RKO (cell line): ENCODE measurements at regions not wholly inside any gene's neighbourhood (a gene's known extent, or its start where the extent isn't known, plus 50 kb on each side); places are given as distances from the start of the nearest gene placed in this dataset.
"Not testable (repeated sequence)": the region's sequence is repeated elsewhere in the genome, so short reads cannot be mapped to it uniquely, and the experiment has no call there.

Experiments
- DNase-seq: peaks from one replicate; pipeline ENCODE4 v3.0.0-alpha.2; 2016; ENCODE audit warnings: low spot score

DNA sequence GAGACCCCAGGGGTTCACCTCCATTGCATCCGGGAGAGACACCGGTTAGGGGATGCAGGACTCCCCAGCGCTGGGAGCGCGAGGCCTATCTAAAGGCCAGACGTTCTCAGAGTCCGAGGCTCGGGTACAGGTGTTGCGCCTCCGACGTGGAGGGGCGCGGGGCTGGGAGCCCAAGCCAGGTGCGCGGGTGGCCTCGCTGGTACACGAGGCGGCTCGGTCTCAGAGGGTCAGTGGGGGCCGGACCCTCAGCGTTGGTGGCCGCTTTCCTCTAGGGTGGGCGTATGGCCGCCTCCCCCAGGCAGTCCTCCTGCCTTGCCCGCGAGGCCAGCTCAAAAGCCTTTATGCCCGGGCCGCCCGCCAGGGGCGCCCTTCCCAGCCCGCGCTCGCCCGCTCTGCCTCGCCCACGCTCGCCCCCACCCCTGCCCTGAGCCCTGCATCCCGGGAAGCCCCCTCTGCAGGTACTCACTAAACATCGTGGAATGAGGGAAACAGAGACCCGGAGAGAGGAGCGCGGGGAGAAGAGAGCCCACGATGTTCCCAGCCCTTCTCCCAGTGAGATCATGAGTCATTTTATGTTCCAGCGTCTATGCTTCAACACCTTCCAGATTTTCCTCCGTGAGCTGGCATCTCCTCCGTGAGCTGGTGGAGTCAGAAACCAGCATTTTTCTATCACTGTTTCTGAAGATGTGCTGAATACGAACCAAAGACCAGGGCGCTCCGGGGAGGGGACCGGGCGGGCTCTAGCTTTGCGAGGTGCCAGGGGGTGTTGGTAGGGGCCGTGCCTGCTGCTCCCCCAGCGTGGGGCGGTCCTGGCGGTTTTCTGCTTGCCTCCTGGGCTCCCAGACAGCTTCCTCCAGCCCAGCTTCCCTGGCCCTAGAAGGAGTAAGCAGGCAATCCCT is 73.8 kb downstream of the DIO3 start:
- DNase-seq, result no peak

DNA sequence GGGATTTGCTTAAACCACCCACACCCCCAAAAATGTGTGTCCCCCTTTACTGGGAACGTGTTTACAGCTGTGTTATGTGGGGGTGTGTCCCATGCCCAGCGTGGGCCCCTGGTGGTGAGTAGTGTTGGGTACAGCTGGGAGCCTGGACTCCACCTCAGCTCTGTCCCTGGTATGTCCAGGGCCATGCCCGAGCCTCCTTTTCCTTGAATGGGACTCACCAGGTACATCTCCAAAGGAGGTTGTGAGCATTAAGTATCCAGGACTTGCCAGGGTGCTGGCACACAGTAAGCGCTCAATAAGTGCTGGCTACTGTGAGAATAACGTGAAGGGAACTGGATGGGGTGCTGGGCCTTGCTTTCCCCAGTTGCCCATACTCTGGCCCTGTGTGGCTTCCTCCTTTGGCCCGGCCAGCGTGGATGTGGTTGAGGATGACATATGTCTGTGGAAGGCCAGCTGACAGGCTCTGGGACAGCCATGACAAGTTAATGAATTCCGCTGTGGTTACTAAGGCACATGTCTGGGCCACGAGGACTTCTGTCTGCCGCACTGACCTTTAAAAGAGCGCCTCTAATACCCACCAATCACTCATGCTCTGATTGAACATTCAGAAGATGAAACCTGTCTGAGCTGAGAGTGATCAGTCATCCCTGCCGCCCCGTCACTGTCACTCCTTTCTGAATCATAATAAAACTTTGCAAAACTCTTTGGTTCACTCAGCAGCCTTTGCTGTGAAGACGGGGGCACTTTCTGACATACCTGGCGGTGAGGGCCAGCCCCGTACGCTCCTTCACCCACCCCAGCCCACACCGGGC is 74.7 kb downstream of the DIO3 start:
- DNase-seq, result no peak

DNA sequence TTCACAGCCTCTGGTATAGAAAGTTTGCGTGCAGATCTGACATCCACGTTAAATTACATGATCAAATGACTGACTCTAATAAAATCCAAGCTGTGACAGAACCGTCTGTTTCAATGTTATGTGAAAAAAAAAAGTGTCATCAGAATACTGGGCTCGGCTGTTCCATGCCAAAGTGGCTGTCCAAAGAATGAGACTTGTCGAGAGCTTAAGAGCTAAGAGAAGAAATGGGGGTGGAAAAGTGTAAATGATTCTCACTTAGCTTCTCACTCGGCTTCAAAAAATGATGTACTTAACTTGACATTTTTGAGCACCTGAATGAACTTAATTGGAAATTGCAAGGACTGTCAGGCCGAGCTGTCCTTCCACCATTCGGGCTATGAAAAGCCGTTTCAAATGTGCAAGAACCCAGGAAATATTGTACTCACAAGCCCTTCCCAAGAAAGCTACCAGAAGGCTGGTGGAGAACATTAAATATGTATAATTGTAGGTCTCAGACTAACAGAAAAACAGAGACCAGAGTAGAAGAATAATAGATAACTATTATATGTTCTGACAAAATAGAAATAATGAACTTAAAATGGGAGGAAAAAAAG is 78.0 kb downstream of the DIO3 start:
- DNase-seq, result no peak

DNA sequence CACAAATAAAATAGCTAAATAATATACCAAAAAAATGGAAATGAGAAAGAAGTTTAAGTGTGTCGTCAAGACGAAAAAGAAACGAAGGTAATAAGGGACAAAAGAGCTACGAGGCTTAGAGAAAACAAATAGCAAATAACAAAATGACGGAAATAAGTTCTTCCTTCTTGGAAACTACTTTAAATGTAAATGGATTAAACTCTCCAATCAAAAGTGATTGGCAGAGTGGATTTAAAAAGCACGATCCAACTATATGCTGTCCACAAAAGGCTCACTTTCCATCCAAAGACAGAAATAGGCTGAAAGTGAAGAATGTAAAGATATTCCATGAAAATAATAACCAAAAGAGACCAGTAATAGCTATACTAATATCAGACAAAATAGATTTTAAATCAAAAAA is 82.4 kb downstream of the DIO3 start:
- DNase-seq, result no peak

DNA sequence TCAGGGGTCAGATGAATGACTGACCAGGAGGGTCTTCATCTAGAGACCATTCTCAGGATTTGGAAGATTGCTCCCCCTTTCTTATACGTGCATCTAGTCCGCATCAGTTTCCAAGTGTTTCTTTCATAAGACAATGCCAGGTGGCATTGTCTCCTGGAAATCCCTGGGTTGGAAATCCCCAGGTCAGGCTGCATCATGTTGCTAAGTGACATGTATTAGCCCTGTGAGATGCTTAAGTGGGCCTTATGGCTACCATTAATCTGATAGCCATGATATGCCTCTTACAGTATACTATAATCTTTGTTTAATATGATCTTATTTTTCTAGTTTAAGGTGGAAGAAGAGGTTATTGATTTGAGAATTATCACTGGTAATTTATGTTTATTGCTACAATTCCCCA is 92.8 kb downstream of the DIO3 start:
- DNase-seq, result no peak

DNA sequence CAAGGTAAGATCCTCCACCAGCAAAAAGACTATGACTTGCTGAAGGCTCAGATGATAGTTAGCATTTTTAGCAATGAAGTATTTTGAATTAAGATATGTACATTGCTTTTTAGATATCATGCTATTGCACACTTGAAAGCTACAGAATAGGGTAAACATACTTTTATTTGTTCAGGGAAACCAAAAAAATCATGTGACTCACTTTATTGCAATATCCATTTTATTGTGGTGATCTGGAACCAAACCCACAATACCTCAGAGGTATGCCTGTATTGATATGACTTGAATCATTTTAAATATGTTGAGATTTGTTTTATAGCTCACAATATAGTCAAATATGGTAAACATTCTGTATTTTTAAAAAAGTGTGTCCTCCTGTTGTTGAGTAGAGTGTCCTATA is 96.1 kb downstream of the DIO3 start:
- no peak for DNase-seq

DNA sequence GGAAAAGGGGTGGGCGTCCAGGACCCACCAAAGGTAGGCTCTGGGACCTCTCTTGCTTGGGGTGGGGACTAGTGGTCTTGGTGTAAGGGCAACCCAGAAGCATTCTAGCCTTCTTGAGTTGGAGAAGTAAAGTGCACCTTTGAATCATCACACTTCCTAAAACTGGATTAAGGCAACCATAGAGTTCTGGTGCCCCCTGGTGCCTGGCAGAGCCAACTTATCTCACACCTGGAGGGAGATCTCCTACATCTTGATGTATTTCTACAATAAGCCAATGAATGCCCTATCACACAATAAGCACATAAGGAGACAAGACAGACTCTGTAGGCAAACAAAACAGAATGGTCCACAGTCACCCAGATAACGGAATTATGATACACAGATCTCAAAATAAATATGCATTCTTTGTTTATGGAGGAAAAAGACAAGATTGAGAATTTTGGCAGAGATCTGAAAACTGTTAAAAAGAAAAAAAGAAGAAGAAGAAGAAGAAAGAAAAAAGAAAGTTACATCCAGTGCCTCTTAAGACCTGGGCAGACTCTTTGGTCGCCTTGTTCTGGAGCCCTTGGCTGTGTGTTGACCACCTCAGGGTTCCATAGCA is 95.9 kb upstream of the PPP2R5C start:
- peak; percentile 72 for DNase-seq

DNA sequence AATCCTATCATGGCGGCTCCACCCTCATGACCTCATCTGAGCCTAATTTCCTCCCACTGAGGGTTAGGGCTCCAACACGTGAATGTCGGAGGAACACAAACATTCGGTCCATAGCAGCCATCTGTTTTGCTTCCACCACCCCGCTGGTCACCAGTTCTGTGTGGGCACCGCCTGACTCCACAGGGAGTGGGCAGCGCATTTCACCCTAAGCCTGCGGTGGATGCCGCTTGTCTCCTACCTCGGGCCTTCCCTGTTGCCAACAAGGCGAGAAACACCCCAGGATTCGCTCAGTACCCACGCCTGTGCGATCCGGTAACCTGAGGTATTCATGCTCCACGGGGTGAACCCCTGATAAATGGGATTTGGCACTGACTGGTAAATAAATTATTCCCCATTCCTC is 95.2 kb upstream of the PPP2R5C start:
- DNase-seq, result no peak

DNA sequence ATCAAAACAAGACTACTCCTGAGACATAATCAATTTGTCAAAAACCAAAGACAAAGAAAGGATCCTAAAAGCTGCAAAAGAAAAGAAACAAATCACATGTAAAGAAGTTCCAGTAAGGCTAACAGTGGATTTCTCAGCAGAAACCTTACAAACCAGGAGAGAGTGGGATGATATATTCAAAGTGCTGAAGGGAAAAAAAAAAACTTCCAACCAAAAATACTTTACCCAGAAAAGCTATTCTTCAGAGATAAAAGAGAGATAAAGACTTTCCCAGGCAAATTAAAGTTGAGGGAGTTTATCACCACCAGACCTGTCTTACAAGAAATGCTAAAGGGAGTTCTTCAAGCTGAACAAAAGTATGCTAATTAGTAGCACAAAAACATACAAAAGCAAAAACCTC is 91.9 kb upstream of the PPP2R5C start:
- DNase-seq, result no peak

DNA sequence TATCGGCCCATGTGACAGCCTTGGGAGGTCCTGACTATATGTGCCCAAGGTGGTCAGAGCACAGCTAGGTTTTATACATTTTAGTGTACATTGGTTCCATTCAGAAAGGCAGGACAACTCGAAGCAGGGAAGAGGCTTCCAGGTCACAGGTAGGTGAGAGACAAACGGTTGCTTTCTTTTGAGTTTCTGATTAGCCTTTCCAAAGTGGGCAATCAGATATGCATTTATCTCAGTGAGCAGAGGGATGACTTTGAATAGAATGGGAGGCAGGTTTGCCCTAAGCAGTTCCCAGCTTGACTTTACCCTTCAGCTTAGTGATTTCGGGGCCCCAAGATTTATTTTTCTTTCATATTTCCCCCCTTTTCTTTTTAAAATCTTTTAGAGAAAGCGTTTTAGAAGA is 87.6 kb upstream of the PPP2R5C start:
- DNase-seq, result no peak

DNA sequence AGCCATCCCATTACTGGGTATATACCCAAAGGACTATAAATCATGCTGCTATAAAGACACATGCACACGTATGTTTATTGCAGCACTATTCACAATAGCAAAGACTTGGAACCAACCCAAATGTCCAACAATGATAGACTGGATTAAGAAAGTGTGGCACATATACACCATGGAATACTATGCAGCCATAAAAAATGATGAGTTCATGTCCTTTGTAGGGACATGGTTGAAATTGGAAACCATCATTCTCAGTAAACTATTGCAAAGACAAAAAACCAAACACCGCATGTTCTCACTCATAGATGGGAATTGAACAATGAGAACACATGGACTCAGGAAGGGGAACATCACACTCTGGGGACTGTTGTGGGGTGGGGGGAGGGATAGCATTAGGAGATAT is 85.7 kb upstream of the PPP2R5C start:
- not testable (repeated sequence) for DNase-seq

DNA sequence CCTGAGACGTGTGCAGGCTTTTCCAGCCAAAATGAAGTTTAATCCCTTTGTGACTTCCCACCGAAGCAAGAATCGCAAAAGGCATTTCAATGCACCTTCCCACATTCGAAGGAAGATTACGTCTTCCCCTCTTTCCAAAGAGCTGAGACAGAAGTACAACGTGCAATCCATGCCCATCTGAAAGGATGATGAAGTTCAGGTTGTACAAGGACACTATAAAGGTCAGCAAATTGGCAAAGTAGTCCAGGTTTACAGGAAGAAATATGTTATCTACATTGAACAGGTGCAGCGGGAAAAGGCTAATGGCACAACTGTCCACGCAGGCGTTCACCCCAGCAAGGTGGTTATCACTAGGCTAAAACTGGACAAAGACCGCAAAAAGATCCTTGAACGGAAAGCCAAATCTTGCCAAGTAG is 83.6 kb upstream of the PPP2R5C start:
- DNase-seq, result not testable (repeated sequence)

DNA sequence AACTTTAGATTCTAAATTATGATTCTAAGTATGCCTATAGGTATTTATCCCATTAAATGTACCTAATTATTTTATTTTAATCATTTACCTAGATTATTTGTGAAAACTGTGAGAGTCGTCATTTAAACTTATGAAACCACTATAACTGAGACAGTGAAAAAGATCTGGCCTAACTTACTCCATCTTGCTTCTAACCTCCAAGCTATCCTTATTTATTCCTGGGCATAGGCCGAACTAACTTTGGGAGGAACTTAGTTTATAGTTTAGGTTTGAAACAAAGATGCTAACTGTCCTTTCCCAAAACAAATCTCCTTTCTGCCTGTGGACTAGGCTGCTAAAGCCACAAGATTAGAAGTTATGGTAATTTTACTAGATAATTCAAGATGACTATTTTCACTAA is 79.7 kb upstream of the PPP2R5C start:
- no peak for DNase-seq

DNA sequence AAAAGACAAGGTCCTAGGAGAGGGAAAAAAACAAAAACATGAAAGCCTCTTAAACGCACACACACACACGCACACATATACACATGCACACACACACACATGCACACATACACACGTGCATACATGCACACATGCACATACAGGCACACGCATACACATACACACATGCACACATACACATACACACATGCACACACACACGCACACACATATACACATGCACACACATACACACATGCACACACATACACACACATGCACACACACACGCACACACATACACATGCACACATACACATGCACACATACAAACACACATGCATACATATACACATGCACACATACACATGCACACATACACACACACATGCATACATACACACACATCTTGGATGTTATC is 78.1 kb upstream of the PPP2R5C start:
- DNase-seq, result no peak

DNA sequence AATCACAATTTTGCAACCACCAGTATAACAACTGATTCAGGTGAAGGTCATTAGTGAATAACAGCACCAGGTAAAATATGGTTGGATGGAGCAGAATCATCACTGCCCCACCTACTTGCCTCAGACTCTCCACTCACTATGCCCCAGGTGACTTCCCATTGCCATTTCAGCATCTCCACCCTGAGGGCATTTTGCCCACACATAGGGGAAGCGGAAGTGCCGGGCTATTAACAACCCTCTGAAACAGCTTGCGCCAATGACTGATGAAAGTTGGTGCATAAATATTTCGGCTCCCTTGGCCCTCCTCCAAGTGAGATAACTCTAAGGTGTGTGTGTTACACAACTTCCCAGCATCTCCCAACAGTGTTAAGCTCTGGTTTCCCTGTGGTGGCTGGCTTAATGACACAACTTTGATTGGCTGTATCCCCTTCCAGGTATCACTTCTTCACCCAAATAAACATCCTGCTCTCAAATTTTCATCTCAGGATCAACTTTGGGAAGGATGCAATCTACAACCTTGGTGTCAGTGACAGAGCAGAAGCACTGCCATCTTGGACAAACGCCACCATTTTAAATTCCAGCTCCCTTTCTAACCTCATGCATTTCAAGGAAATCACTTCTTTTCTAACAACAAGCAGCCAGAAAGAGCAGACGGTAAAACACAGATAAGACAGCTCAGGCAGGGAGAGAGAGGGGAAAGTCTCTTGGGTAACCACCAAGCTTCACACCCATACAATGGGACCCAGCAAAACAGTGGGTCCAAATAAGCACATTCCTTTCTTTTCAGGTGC is 73.6 kb upstream of the PPP2R5C start:
- no peak for DNase-seq

DNA sequence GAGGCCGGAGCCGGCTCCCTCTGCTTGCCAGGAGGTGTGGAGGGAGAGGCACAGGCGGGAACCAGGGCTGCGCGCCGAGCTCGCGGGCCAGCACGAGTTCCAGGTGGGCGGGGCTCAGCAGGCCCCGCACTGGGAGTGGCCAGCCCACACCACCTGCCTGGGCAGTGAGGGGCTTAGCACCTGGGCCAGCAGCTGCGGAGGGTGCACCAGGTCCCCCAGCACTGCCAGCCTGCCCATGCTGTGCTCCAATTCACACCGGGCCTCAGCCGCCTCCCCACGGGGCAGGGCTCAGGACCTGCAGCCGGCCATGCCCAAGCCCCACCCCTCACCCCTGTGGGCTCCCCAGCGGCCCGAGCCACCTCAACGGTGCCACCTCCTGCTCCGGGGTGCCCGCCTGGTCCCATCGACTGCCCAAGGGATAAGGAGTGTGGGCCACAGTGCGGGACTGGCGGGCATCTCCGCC is 72.4 kb upstream of the PPP2R5C start:
- DNase-seq, result no peak

DNA sequence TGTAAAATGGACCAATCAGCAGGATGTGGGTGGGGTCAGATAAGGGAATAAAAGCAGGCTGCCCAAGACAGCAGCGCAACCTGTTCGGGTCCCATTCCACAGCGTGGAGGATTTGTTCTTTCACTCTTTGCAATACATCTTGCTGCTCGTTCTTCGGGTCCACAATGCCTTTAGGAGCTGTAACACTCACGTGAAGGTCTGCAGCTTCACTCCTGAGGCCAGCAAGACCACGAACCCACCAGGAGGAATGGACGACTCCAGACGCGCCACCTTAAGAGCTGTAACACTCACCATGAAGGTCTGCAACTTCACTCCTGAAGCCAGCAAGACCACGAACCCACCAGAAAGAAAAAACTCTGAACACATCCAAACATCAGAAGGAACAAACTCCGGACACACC is 71.5 kb upstream of the PPP2R5C start:
- DNase-seq, result not testable (repeated sequence)

DNA sequence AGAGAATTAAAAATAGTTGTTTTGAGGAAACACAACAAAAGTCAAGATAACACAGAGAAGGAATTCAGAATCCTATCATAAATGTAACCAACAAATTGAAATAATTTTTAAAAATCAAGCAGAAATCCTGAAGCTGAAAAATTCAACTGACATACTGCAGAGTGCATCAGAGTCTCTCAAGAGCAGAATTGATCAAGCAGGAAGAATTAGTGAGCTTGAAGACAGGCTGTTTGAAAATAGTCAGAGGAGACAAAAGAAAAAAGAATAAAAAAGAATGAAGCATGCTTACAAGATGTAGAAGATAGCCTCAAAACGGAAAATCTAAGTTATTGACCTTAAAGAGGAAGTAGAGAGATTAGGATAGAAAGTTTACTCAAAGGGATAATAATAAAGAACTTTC is 65.8 kb upstream of the PPP2R5C start:
- DNase-seq, result no peak

DNA sequence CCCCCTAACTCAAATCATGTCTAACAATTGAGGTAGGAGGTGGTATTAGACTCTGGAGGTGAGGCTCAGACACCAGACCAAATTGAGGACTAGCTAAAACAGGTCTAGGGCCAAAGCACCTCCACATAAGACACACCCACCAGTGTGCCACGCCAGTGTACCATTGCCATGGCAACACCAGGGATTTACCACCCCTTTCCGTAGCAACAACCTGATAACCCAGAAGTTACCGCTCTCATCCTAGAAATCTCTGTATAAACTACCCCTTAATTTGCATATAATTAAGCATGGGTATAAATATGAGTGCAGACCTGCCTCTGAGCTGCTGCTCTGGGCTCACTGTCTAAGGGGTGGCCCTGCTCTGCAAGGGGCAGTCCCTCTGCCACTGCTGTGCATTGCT is 57.4 kb upstream of the PPP2R5C start:
- DNase-seq, result no peak

DNA sequence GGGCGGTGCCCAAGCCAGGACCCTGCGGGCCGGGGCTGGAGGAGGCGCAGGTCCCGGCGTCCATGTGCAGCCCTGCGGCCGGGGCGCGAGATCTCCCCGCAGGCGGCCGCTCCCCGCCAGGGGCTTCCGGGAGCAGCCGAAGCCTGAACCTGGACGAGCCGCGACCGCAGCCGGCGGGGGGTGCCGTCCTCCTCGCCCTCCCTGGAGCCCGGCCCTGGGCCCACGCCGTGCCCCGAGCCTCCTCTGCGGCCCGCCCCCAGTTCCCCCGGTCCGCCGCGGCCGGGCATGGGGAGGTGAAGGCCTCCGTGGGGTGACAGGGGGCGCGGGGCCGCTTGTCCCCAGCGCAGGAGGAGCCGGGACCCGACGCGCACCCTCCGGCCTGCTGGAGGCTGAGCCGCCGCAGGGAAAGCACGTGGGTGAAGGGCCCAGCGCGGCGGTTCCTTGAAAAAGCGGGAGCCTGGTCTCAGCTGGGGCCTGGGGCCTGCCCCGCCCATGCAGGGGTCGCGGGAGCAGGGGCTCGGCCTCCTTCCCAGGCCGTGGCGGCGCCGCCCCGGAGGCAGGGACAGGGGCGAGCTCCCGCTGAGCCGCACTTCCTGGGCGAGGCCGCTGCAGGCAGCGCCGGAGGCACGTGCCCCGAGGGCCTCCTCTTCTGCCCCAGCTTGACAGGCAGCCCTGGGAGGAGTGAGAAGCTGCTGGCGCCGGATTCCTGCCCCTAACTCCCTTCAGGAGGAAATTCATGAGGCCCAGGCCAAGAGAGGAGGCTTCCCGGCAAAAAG is 55.6 kb upstream of the PPP2R5C start:
- no peak for DNase-seq
